DND-41 (cell line): ENCODE measurements at regions not wholly inside any gene's neighbourhood (a gene's known extent, or its start where the extent isn't known, plus 50 kb on each side); places are given as distances from the start of the nearest gene placed in this dataset.

Source experiments
- CTCF ChIP-seq: IDR thresholded peaks from 2 replicates; pipeline ENCODE4 v1.5.1; 2012; ENCODE audit warnings: borderline replicate concordance, low read length, moderate library complexity, mild to moderate bottlenecking; ENCODE audit not compliant: poor library complexity, severe bottlenecking; ENCODE audit errors: extremely low read depth
- EZH2 ChIP-seq: IDR thresholded peaks from 3 replicates; pipeline ENCODE4 v1.6.1; 2012; ENCODE audit warnings: borderline replicate concordance, low read depth, mild to moderate bottlenecking, moderate library complexity, low read length, inconsistent platforms; ENCODE audit not compliant: severe bottlenecking

GRCh38 chr4:62344474-62344873, 1144.3 kb downstream of the ADGRL3 start:
- TF ChIP-seq CTCF (no peak), EZH2 (no peak)
